GM12891 (cell line): ENCODE measurements at regions not wholly inside any gene's neighbourhood (a gene's known extent, or its start where the extent isn't known, plus 50 kb on each side); places are given as distances from the start of the nearest gene placed in this dataset.

Experiments
- PAX5 ChIP-seq: IDR thresholded peaks from 2 replicates; pipeline ENCODE4 v1.6.1; 2011; ENCODE audit warnings: low read length, moderate library complexity, mild to moderate bottlenecking; ENCODE audit not compliant: insufficient read depth, severe bottlenecking
- POLR2A ChIP-seq: IDR thresholded peaks from 2 replicates; pipeline ENCODE4 v1.6.1; 2011; ENCODE audit warnings: low read depth, low read length, control low read depth
- POLR2AphosphoS5 ChIP-seq: IDR thresholded peaks from 2 replicates; pipeline ENCODE4 v1.6.1; 2011; ENCODE audit warnings: low read depth, low read length, control low read depth
- POU2F2 ChIP-seq: IDR thresholded peaks from 2 replicates; pipeline ENCODE4 v1.6.1; 2011; ENCODE audit warnings: low read depth, mild to moderate bottlenecking, control low read depth, low read length, moderate library complexity
- SPI1 ChIP-seq: IDR thresholded peaks from 2 replicates; pipeline ENCODE4 v1.6.1; 2011; ENCODE audit warnings: low read depth, low read length, control low read depth
- TAF1 ChIP-seq: IDR thresholded peaks from 2 replicates; pipeline ENCODE4 v1.6.1; 2011; ENCODE audit warnings: low read depth, low read length, control low read depth

DNA sequence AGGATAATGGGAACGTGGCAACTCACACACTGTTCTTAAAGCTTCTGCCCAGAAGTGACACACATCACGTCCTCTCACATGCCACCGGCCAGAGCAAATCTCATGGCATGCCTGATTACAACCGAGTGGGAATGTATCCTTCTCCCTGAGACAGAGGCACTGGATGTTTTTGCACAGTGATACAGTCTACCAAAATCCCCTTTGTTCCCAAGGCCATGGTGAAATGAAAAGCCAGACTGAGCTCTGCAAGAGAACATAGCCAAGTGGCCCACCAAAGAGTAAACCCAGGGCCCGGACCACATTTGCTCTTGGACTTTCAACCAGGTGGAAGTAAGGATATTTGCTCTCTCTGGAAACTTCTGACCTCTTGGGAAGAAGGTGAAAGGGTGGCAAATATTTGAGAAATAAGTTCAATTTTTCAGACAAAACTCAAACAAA lies 186.2 kb upstream of the STT3B start:
- TF ChIP-seq POLR2A = no peak
- no peak for TF ChIP-seq POU2F2
- TF ChIP-seq TAF1 = no peak
- no peak for TF ChIP-seq POLR2AphosphoS5
- TF ChIP-seq SPI1 = no peak
- no peak for TF ChIP-seq PAX5
